Upper lobe of right lung (tissue), 1 donor: ENCODE measurements at regions not wholly inside any gene's neighbourhood (a gene's known extent, or its start where the extent isn't known, plus 50 kb on each side); places are given as distances from the start of the nearest gene placed in this dataset.

Source experiments
- ATAC-seq: fragments of 200-7000 bp; cut with Tn5 transposase; one replicate; pipeline ENCODE4 v1.9.1; 2020; ENCODE audit warnings: mild to moderate bottlenecking, moderate library complexity
- DNase-seq: peaks from one replicate; pipeline ENCODE4 v3.0.0-alpha.2; 2020
- H3K27ac ChIP-seq: fragments of 200-600 bp; one replicate; pipeline ENCODE4 v1.8.0; 2022
- H3K27me3 ChIP-seq: fragments of 200-600 bp; one replicate; pipeline ENCODE4 v1.8.0; 2022; ENCODE audit warnings: mild to moderate bottlenecking
- H3K36me3 ChIP-seq: fragments of 200-600 bp; one replicate; pipeline ENCODE4 v1.8.0; 2022
- H3K4me1 ChIP-seq: fragments of 200-600 bp; one replicate; pipeline ENCODE4 v1.8.0; 2022
- H3K4me3 ChIP-seq: fragments of 200-600 bp; one replicate; pipeline ENCODE4 v1.8.0; 2022; ENCODE audit warnings: mild to moderate bottlenecking
- H3K9me3 ChIP-seq: fragments of 200-600 bp; one replicate; pipeline ENCODE4 v1.8.0; 2022
- intact Hi-C: fragments of 100-400 bp; cut with DNase I; formaldehyde crosslinking; loops from one replicate; pipeline ENCODE4 v1.11.0; 2022
- TF ChIP-seq, protein P1 (sequence below): fragments of 200-600 bp; IDR thresholded peaks from one replicate; pipeline ENCODE4 v1.8.0; 2022; ENCODE audit warnings: antibody characterized with exemption
- donor health status: DM: no; HTN: yes; CAD: no; lungs with severe emphysema.

GRCh38 chr11:44408711-44409470, 99.0 kb upstream of the ALX4 start:
- H3K9me3 ChIP-seq, result no peaks in the 10 kb centered on the region
- H3K36me3 ChIP-seq, result no peaks in the 10 kb centered on the region
- no peak overlapping the region for H3K27ac ChIP-seq
- TF ChIP-seq, protein P1, sequence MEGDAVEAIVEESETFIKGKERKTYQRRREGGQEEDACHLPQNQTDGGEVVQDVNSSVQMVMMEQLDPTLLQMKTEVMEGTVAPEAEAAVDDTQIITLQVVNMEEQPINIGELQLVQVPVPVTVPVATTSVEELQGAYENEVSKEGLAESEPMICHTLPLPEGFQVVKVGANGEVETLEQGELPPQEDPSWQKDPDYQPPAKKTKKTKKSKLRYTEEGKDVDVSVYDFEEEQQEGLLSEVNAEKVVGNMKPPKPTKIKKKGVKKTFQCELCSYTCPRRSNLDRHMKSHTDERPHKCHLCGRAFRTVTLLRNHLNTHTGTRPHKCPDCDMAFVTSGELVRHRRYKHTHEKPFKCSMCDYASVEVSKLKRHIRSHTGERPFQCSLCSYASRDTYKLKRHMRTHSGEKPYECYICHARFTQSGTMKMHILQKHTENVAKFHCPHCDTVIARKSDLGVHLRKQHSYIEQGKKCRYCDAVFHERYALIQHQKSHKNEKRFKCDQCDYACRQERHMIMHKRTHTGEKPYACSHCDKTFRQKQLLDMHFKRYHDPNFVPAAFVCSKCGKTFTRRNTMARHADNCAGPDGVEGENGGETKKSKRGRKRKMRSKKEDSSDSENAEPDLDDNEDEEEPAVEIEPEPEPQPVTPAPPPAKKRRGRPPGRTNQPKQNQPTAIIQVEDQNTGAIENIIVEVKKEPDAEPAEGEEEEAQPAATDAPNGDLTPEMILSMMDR, result no peak
- no peaks in the 10 kb centered on the region for H3K4me1 ChIP-seq
- no peak for DNase-seq
- intact Hi-C loops, result no loop called here
- H3K4me3 ChIP-seq, result no peak overlapping the region
- no peaks in the 10 kb centered on the region for H3K27me3 ChIP-seq
- no peak for ATAC-seq

GRCh38 chr11:44409558-44410236, 99.8 kb upstream of the ALX4 start:
- H3K27ac ChIP-seq, result no peak overlapping the region
- DNase-seq, result no peak
- no peaks in the 10 kb centered on the region for H3K4me1 ChIP-seq
- ATAC-seq, result peak; percentile 85
- TF ChIP-seq, protein P1, result no peak
- H3K36me3 ChIP-seq, result no peaks in the 10 kb centered on the region
- H3K9me3 ChIP-seq, result no peaks in the 10 kb centered on the region
- no peaks in the 10 kb centered on the region for H3K27me3 ChIP-seq
- H3K4me3 ChIP-seq, result no peak overlapping the region
- intact Hi-C loops, result no loop called here

DNA sequence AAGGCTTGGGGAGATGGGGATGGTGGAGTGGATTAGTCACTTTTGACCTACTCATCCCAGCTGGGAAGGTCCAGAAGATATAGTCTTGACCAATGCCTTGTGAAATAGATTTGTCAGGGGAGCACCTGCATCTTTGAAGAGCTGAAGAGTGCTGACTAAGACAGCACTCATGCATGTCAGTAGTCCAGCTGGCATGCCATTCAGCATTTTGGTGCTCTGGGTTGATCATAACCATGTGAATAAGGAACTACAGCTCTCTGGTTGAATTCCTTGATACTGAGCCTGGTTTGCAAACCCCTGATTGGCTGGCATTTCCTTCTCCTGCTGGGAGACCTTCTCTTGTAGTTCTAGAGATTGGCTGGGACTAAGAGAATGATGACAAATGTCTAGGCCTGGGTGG, 106.8 kb upstream of the ALX4 start:
- Histone ChIP-seq H3K36me3 (no peaks in the 10 kb centered on the region), H3K27ac (no peak overlapping the region), H3K4me3 (no peak overlapping the region), H3K4me1 (no peaks in the 10 kb centered on the region), H3K27me3 (no peaks in the 10 kb centered on the region), H3K9me3 (no peaks in the 10 kb centered on the region)
- intact Hi-C loops, result no loop called here
- no peak for ATAC-seq
- TF ChIP-seq, protein P1, result no peak
- DNase-seq, result no peak

- DNase-seq, result no peak
- intact Hi-C loops, result no loop called here
Measured at GRCh38 chr11:44417731-44418455, 108.0 kb upstream of the ALX4 start.

GRCh38 chr11:44418456-44418830, 108.5 kb upstream of the ALX4 start:
- H3K27me3 ChIP-seq, result peaks cover 5% of the 10 kb centered on the region
- no peak for DNase-seq
- H3K27ac ChIP-seq, result no peak overlapping the region
- intact Hi-C loops, result no loop called here
- no peaks in the 10 kb centered on the region for H3K4me1 ChIP-seq
- TF ChIP-seq, protein P1, result no peak
- H3K4me3 ChIP-seq, result no peak overlapping the region
- no peaks in the 10 kb centered on the region for H3K36me3 ChIP-seq
- no peak for ATAC-seq
- no peaks in the 10 kb centered on the region for H3K9me3 ChIP-seq

More at GRCh38 chr11:44417731-44418455, 108.0 kb upstream of the ALX4 start:
- Histone ChIP-seq H3K4me1 (no peaks in the 10 kb centered on the region), H3K4me3 (no peak overlapping the region), H3K36me3 (no peaks in the 10 kb centered on the region), H3K27me3 (peaks cover 5% of the 10 kb centered on the region), H3K9me3 (no peaks in the 10 kb centered on the region), H3K27ac (no peak overlapping the region)
- ATAC-seq, result no peak
- TF ChIP-seq, protein P1, result no peak
